Sigmoid colon (tissue), 6 donors: ENCODE measurements at regions not wholly inside any gene's neighbourhood (a gene's known extent, or its start where the extent isn't known, plus 50 kb on each side); places are given as distances from the start of the nearest gene placed in this dataset.

ENCODE experiments used
- DNase-seq: peaks from one replicate; pipeline ENCODE4 v3.0.0-alpha.2; 2019
- H3K27ac ChIP-seq, 4 donors: fragments of 200-600 bp; sonication (generic); one replicate each; pipeline ENCODE4 v1.5.1; 2016 to 2019; ENCODE audit warnings: mild to moderate bottlenecking in 1 of 4
- H3K27me3 ChIP-seq, 3 donors: fragments of 200-600 bp; sonication (generic); one replicate each; pipeline ENCODE4 v1.5.1; 2019; ENCODE audit warnings: mild to moderate bottlenecking in 1 of 3
- H3K36me3 ChIP-seq, 4 donors: fragments of 200-600 bp; sonication (generic); one replicate each; pipeline ENCODE4 v1.5.1; 2016 to 2019
- H3K4me1 ChIP-seq, 4 donors: fragments of 200-600 bp; sonication (generic); one replicate each; pipeline ENCODE4 v1.5.1; 2017 to 2019
- H3K4me3 ChIP-seq, 4 donors: fragments of 200-600 bp; sonication (generic); one replicate each; pipeline ENCODE4 v1.5.1; 2017 to 2019; ENCODE audit warnings: mild to moderate bottlenecking in 2 of 4, moderate library complexity in 1 of 4
- H3K9me3 ChIP-seq, 4 donors: fragments of 200-600 bp in 3 of 4; sonication (generic) in 3 of 4; one replicate each; pipeline versions ENCODE4 v1.5.1 to v1.6.1; 2013 to 2019
- CTCF ChIP-seq, 4 experiments: fragments of 450-650 bp in 3 of 4; fragments of 200-600 bp in 1 of 4; IDR thresholded peaks; one replicate each; pipeline ENCODE4 v1.5.1; 2016 to 2019; ENCODE audit warnings: antibody characterized with exemption in 4 of 4, mild to moderate bottlenecking in 3 of 4, moderate library complexity in 2 of 4
- EP300 ChIP-seq, 4 donors: sonication (generic); formaldehyde crosslinking; IDR thresholded peaks; one replicate each; pipeline ENCODE4 v1.6.1; 2017; ENCODE audit warnings: antibody characterized with exemption in 4 of 4
- POLR2A ChIP-seq, 2 donors: fragments of 450-650 bp; IDR thresholded peaks; one replicate each; pipeline ENCODE4 v1.6.1; 2016; ENCODE audit warnings: antibody characterized with exemption in 2 of 2, mild to moderate bottlenecking in 2 of 2, moderate library complexity in 2 of 2
- POLR2AphosphoS5 ChIP-seq, 4 donors: sonication (generic); formaldehyde crosslinking; IDR thresholded peaks; one replicate each; pipeline ENCODE4 v1.6.1; 2017; ENCODE audit warnings: antibody characterized with exemption in 4 of 4
- WGBS, 2 donors: extraction: QIAGEN DNeasy Blood & Tissue Kit; methylation state at CpG; one replicate each; pipeline ENCODE4 v1.1.7; 2013; 5-methylcytosine and 5-hydroxymethylcytosine counted together
- intact Hi-C: fragments of 100-400 bp; cut with DNase I; formaldehyde crosslinking; loops from one replicate; pipeline ENCODE4 v1.15.1; 2023
- donor health status: healthy with polysubstance abuse.
- donor health status: healthy.

- H3K9me3 ChIP-seq: no peaks in the 10 kb centered on the region
- TF ChIP-seq CTCF (IDR thresholded peaks at IDR 0.05): no peak
- no peak for TF ChIP-seq POLR2A (IDR thresholded peaks at IDR 0.05)
- TF ChIP-seq POLR2AphosphoS5 (IDR thresholded peaks at IDR 0.05): no peak
- no peak for TF ChIP-seq EP300 (IDR thresholded peaks at IDR 0.05)
- 83 to 86% methylated on average over 3 of the region's 3 CpGs for WGBS, 2 donors
- no peak overlapping the region for H3K27ac ChIP-seq
- H3K4me1 ChIP-seq: no peaks in the 10 kb centered on the region
- no peaks in the 10 kb centered on the region for H3K27me3 ChIP-seq
- H3K4me3 ChIP-seq: no peak overlapping the region
- intact Hi-C loops: no loop called here
- H3K36me3 ChIP-seq: no peaks in the 10 kb centered on the region
- no peak for DNase-seq
Measured at GRCh38 chr5:30197662-30198061, 995.8 kb upstream of the CDH6 start.

DNA sequence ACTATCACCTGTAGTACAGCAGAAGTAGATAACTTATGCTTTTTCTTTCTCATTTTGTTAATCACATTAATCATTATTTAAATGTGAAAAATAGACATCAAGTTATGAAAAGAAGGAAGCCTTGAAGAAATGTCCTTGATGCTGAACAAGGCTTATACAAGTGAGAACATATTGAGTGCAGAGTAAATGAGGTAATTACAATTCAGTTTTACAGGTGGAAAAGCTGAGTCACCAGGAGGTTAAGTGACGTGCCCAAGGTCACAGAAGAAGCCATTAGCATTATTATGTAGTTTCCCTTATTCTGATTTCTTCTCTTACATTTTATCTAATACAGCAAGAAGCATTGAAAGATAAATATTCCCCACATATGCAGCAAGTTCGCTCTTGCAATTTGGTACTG, 998.5 kb upstream of the CDH6 start:
- no peaks in the 10 kb centered on the region for H3K27me3 ChIP-seq
- H3K4me3 ChIP-seq: no peak overlapping the region
- DNase-seq: no peak
- no peaks in the 10 kb centered on the region for H3K4me1 ChIP-seq
- WGBS, 2 donors: 53 to 61% methylated on average over 2 of the region's 2 CpGs
- no peak overlapping the region for H3K27ac ChIP-seq
- no peaks in the 10 kb centered on the region for H3K36me3 ChIP-seq
- intact Hi-C loops: no loop called here
- TF ChIP-seq EP300 (IDR thresholded peaks at IDR 0.05) (no peak), CTCF (IDR thresholded peaks at IDR 0.05) (no peak), POLR2A (IDR thresholded peaks at IDR 0.05) (no peak), POLR2AphosphoS5 (IDR thresholded peaks at IDR 0.05) (no peak)
- no peaks in the 10 kb centered on the region for H3K9me3 ChIP-seq

- H3K27ac ChIP-seq: no peak overlapping the region
- no peaks in the 10 kb centered on the region for H3K9me3 ChIP-seq
- H3K27me3 ChIP-seq: no peaks in the 10 kb centered on the region
- no peak overlapping the region for H3K4me3 ChIP-seq
- no peaks in the 10 kb centered on the region for H3K4me1 ChIP-seq
- 73 to 74% methylated on average over 5 of the region's 5 CpGs for WGBS, 2 donors
- DNase-seq: no peak
- H3K36me3 ChIP-seq: no peaks in the 10 kb centered on the region
- no peak for TF ChIP-seq EP300 (IDR thresholded peaks at IDR 0.05)
- TF ChIP-seq POLR2A (IDR thresholded peaks at IDR 0.05): no peak
- no peak for TF ChIP-seq POLR2AphosphoS5 (IDR thresholded peaks at IDR 0.05)
- no peak for TF ChIP-seq CTCF (IDR thresholded peaks at IDR 0.05)
- intact Hi-C loops: no loop called here
Measured at GRCh38 chr5:30194595-30194994, 998.9 kb upstream of the CDH6 start.

GRCh38 chr5:30183795-30184194, 1009.7 kb upstream of the CDH6 start:
- 70 to 83% methylated on average over 7 of the region's 7 CpGs for WGBS, 2 donors
- no peak overlapping the region for H3K27ac ChIP-seq
- no peak for DNase-seq
- H3K36me3 ChIP-seq: no peaks in the 10 kb centered on the region
- no peaks in the 10 kb centered on the region for H3K27me3 ChIP-seq
- no peaks in the 10 kb centered on the region for H3K4me1 ChIP-seq
- TF ChIP-seq POLR2A (IDR thresholded peaks at IDR 0.05) (no peak), POLR2AphosphoS5 (IDR thresholded peaks at IDR 0.05) (no peak), EP300 (IDR thresholded peaks at IDR 0.05) (no peak), CTCF (IDR thresholded peaks at IDR 0.05) (no peak)
- no peak overlapping the region for H3K4me3 ChIP-seq
- intact Hi-C loops: no loop called here
- H3K9me3 ChIP-seq: no peaks in the 10 kb centered on the region

GRCh38 chr5:30156156-30156555, 1037.3 kb upstream of the CDH6 start:
- Histone ChIP-seq H3K4me1 (no peaks in the 10 kb centered on the region), H3K9me3 (peaks cover 0 to 4% (median 0%) of the 10 kb centered on the region in 4 donors), H3K27ac (no peak overlapping the region), H3K27me3 (no peaks in the 10 kb centered on the region), H3K36me3 (no peaks in the 10 kb centered on the region), H3K4me3 (no peak overlapping the region)
- no peak for DNase-seq
- 75 to 84% methylated on average over 1 of the region's 1 CpG for WGBS, 2 donors
- TF ChIP-seq EP300 (IDR thresholded peaks at IDR 0.05) (no peak), POLR2AphosphoS5 (IDR thresholded peaks at IDR 0.05) (no peak), POLR2A (IDR thresholded peaks at IDR 0.05) (no peak), CTCF (IDR thresholded peaks at IDR 0.05) (no peak)
- intact Hi-C loops: no loop called here
